Calu3 (cell line): ENCODE measurements at regions not wholly inside any gene's neighbourhood (a gene's known extent, or its start where the extent isn't known, plus 50 kb on each side); places are given as distances from the start of the nearest gene placed in this dataset.

Source experiments
- BruUV-seq: library from RNA; stranded (reverse); fragments of 400-500 nt; replicated peaks from 2 replicates; lab custom pipeline; 2021; lab: Mats Ljungman, UMichigan
- CTCF ChIA-PET: fragments of 300-600 bp; sonication (Branson Sonifier 250); formaldehyde crosslinking; loops from one replicate; lab custom pipeline; 2022; ENCODE audit warnings: antibody characterized with exemption; lab: Charles Lee
- DNase-seq: peaks from one replicate; pipeline ENCODE4 v3.0.0; 2022
- H3K27ac Mint-ChIP-seq: one replicate; pipeline ENCODE4 v1.8.0; 2022; ENCODE audit warnings: mixed read lengths; ENCODE audit not compliant: unreplicated experiment
- H3K27me3 Mint-ChIP-seq: one replicate; pipeline ENCODE4 v1.8.0; 2022; ENCODE audit warnings: mixed read lengths; ENCODE audit not compliant: unreplicated experiment
- H3K36me3 Mint-ChIP-seq: one replicate; pipeline ENCODE4 v1.8.0; 2022; ENCODE audit warnings: mild to moderate bottlenecking, moderate library complexity, mixed read lengths; ENCODE audit not compliant: insufficient read depth, unreplicated experiment
- H3K4me1 Mint-ChIP-seq: one replicate; pipeline ENCODE4 v1.8.0; 2022; ENCODE audit warnings: mild to moderate bottlenecking, low read depth, mixed read lengths; ENCODE audit not compliant: unreplicated experiment
- H3K4me3 Mint-ChIP-seq: one replicate; pipeline ENCODE4 v1.8.0; 2022; ENCODE audit warnings: mild to moderate bottlenecking, low read depth, moderate library complexity, mixed read lengths; ENCODE audit not compliant: unreplicated experiment
- H3K9me3 Mint-ChIP-seq: one replicate; pipeline ENCODE4 v1.8.0; 2022; ENCODE audit warnings: low read depth, mixed read lengths; ENCODE audit not compliant: unreplicated experiment
- intact Hi-C: fragments of 100-400 bp; cut with micrococcal nuclease; formaldehyde crosslinking; loops from one replicate; pipeline ENCODE4 v1.10.0; 2022; ENCODE audit not compliant: unreplicated experiment
- TF ChIP-seq, protein P1 (sequence below): fragments of 200-600 bp; IDR thresholded peaks from one replicate; pipeline ENCODE4 v1.8.0; 2022; ENCODE audit warnings: antibody characterized with exemption; ENCODE audit not compliant: unreplicated experiment

DNA sequence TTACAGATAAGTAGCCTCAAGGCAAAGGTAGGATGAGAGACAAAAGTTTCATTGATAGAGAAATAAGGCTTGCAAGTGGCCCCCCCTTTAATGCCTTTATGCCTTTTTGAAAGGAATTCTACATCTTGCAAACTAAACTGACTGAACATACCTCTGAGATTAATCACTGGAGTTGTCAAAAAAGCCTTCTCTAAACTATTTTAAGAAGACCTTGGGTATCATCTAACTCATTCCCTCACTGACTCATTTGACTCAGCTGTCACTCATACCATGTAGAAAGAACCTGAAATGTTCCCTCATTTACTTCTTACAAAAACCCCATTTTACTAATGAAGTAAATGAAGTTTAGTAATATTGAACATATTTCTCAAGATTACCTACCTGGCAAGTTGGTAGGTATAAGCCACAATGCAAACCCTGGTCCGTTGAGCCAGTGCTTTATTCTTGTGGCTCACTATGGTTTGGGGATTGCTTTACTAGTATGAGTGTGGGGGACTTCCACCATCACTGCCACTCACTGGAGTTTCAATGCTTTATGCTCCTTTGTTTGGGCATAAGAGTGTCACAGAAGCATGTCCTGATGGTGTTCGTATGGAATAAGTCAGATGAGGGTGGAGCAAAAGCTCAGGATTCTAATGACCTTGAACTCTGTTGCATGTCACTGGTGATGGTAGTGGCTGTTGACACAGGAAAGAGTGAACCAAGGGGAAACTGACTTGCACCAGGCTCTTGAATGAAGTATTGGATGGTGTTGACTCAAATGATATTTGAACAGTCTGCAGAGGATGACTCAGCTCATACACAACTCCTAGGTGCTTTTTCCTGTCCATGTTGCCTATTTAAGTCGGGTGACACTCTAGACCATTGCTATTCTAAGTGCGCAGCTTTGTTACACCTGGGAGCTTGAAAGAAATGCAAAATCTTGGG lies 305.5 kb upstream of the EMCN start:
- Mint-ChIP-seq H3K4me3 (no peak overlapping the region), H3K9me3 (peaks cover under 1% of the 10 kb centered on the region), H3K36me3 (no peaks in the 10 kb centered on the region), H3K27me3 (no peaks in the 10 kb centered on the region), H3K4me1 (peaks cover 12% of the 10 kb centered on the region), H3K27ac (no peak overlapping the region)
- intact Hi-C loops: no loop called here
- CTCF ChIA-PET: interaction anchor here (0.5 to 0.6 kb wide), 2 partner anchors 266 to 1664 kb away, joined by 3 read pairs; no protein-coding TSS in a partner anchor
- no TSS peak for BruUV-seq
- TF ChIP-seq, protein P1, sequence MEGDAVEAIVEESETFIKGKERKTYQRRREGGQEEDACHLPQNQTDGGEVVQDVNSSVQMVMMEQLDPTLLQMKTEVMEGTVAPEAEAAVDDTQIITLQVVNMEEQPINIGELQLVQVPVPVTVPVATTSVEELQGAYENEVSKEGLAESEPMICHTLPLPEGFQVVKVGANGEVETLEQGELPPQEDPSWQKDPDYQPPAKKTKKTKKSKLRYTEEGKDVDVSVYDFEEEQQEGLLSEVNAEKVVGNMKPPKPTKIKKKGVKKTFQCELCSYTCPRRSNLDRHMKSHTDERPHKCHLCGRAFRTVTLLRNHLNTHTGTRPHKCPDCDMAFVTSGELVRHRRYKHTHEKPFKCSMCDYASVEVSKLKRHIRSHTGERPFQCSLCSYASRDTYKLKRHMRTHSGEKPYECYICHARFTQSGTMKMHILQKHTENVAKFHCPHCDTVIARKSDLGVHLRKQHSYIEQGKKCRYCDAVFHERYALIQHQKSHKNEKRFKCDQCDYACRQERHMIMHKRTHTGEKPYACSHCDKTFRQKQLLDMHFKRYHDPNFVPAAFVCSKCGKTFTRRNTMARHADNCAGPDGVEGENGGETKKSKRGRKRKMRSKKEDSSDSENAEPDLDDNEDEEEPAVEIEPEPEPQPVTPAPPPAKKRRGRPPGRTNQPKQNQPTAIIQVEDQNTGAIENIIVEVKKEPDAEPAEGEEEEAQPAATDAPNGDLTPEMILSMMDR: no peak
- DNase-seq: no peak

DNA sequence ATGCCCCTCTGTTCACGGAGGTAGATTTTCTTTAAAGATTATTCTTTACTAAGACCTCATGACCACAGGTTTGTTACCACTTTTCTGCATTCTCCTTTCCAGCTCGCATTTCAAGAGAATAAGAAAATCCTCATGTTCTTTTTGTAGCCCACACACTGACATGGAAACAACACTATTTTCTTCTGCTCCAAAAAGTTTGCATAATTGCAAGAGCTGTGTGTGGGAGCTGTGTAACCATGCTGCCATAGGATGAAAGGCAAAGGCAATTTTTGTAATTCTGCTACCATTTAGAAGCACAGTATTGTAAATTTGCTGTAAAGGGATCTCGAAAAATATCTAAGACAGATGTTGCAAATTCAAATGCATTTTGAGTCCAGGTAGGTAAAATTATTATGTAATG lies 302.4 kb upstream of the EMCN start:
- Mint-ChIP-seq H3K27ac (no peak overlapping the region), H3K4me3 (no peak overlapping the region), H3K27me3 (no peaks in the 10 kb centered on the region), H3K4me1 (peaks cover 12% of the 10 kb centered on the region), H3K9me3 (no peaks in the 10 kb centered on the region), H3K36me3 (no peaks in the 10 kb centered on the region)
- DNase-seq: no peak
- CTCF ChIA-PET: no interaction called here
- TF ChIP-seq, protein P1: no peak
- no TSS peak for BruUV-seq
- intact Hi-C loops: no loop called here

DNA sequence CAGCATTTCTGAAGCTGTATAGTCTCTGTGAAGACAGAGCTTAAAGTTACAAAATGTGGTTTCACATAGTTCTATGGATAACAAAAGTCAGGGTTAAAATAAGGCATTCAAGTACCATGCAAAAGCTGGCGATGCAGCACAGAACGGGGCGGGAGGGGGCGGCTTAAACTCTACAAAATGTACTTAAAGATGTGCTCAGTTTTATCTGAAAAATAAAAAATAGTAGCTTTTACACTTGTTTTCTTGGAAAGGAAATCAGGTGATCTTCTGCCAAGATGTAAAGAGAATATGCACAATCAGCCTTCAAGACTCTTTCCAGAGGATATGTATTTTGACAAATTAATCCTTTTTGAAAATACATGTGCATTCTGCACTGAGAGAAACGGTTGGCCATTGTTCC lies 301.7 kb upstream of the EMCN start:
- no peak overlapping the region for H3K4me3 Mint-ChIP-seq
- DNase-seq: no peak
- no peaks in the 10 kb centered on the region for H3K36me3 Mint-ChIP-seq
- H3K27me3 Mint-ChIP-seq: no peaks in the 10 kb centered on the region
- H3K9me3 Mint-ChIP-seq: no peaks in the 10 kb centered on the region
- peaks cover 12% of the 10 kb centered on the region for H3K4me1 Mint-ChIP-seq
- CTCF ChIA-PET: no interaction called here
- intact Hi-C loops: no loop called here
- no TSS peak for BruUV-seq
- TF ChIP-seq, protein P1: no peak
- no peak overlapping the region for H3K27ac Mint-ChIP-seq

DNA sequence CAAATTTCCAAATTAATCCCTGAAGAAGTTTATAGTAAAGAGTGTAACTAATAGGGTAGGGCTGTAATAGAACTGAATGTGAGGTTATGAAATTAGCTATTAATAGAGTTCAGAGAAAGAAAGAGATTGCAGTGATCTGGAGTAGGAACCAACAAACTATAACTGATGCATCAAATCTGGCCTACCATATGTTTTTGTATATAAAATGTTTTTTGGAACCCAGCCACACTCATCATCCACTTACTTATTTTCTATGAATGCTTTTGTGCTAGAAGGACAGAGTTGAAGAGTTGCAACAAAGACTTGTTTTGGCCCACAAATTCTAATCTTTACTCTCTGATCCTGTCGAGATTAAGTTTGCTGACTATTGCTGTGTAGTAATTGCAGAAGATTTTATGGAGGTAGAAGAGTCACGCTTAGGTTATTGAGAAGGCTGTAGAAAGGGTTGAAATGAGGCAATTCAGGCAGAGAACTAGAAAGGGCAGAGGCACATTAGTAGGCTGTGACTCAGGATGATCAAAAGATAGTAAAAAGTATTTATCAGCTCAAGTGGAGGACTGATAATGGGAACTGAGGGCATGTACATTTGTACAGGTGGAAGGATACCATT lies 298.7 kb upstream of the EMCN start:
- no peak for DNase-seq
- intact Hi-C loops: no loop called here
- Mint-ChIP-seq H3K4me3 (no peak overlapping the region), H3K9me3 (no peaks in the 10 kb centered on the region), H3K27me3 (no peaks in the 10 kb centered on the region), H3K36me3 (no peaks in the 10 kb centered on the region), H3K27ac (no peak overlapping the region), H3K4me1 (no peaks in the 10 kb centered on the region)
- no TSS peak for BruUV-seq
- CTCF ChIA-PET: no interaction called here
- TF ChIP-seq, protein P1: no peak
